ENCODE measurements at regions not wholly inside any gene's neighbourhood (a gene's known extent, or its start where the extent isn't known, plus 50 kb on each side); places are given as distances from the start of the nearest gene placed in this dataset.

- TF ChIP-seq POLR2A (IDR thresholded peaks at IDR 0.05; ENCODE audit: extremely low read depth, insufficient read length) (no peak), MYC (IDR thresholded peaks at IDR 0.05; ENCODE audit: low read depth, low read length) (no peak)
- TF ChIP-seq, protein P1, sequence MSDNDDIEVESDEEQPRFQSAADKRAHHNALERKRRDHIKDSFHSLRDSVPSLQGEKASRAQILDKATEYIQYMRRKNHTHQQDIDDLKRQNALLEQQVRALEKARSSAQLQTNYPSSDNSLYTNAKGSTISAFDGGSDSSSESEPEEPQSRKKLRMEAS (IDR thresholded peaks at IDR 0.05; ENCODE audit: low read depth, low read length): no peak
- no peak for DNase-seq (ENCODE audit: low read depth)
- no peak overlapping the region for H3K4me3 ChIP-seq (ENCODE audit: low read depth, low read length)
Observed at GRCh38 chr18:64405161-64405560, 256.3 kb upstream of the LINC00305 start.

- TF ChIP-seq MYC (IDR thresholded peaks at IDR 0.05; ENCODE audit: low read depth, low read length) (no peak), CTCF (IDR thresholded peaks at IDR 0.05; ENCODE audit: low read depth, low read length) (no peak), POLR2A (IDR thresholded peaks at IDR 0.05; ENCODE audit: extremely low read depth, insufficient read length) (no peak)
- TF ChIP-seq, protein P1 (IDR thresholded peaks at IDR 0.05; ENCODE audit: low read depth, low read length): no peak
- DNase-seq (ENCODE audit: low read depth): no peak
- no peak overlapping the region for H3K4me3 ChIP-seq (ENCODE audit: low read depth, low read length)
Observed at GRCh38 chr18:64403784-64404503, 255.1 kb upstream of the LINC00305 start.

DNA sequence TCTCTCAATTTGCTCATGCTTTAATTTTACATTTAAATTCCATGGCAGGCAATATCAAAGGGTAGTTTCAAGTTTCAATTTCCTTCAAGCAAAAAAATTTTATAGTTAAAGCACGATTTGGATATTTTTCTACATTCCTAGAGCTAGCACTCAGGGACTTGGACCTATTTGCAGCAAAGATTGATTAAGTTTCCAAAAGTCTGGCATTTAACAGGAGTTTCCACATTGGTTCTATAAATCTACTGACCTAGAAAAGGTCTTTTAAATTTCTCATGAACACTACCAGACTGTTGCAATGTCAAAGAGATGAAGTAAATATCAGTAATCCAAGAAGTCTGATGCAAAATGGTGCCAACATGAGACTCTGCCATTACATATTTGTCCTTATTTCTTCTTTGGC lies 253.7 kb upstream of the LINC00305 start:
- H3K4me3 ChIP-seq (ENCODE audit: low read depth, low read length): no peak overlapping the region
- no peak for TF ChIP-seq MYC (IDR thresholded peaks at IDR 0.05; ENCODE audit: low read depth, low read length)
- TF ChIP-seq POLR2A (IDR thresholded peaks at IDR 0.05; ENCODE audit: extremely low read depth, insufficient read length): no peak
- TF ChIP-seq, protein P1 (IDR thresholded peaks at IDR 0.05; ENCODE audit: low read depth, low read length): no peak
- no peak for TF ChIP-seq CTCF (IDR thresholded peaks at IDR 0.05; ENCODE audit: low read depth, low read length)

GRCh38 chr18:64401268-64402060 lies 252.6 kb upstream of the LINC00305 start:
- no peak for DNase-seq (ENCODE audit: low read depth)
- TF ChIP-seq, protein P1 (IDR thresholded peaks at IDR 0.05; ENCODE audit: low read depth, low read length): no peak
- TF ChIP-seq CTCF (IDR thresholded peaks at IDR 0.05; ENCODE audit: low read depth, low read length) (no peak), POLR2A (IDR thresholded peaks at IDR 0.05; ENCODE audit: extremely low read depth, insufficient read length) (no peak), MYC (IDR thresholded peaks at IDR 0.05; ENCODE audit: low read depth, low read length) (no peak)
- no peak overlapping the region for H3K4me3 ChIP-seq (ENCODE audit: low read depth, low read length)

More for the DNA sequence above, 253.7 kb upstream of the LINC00305 start:
- DNase-seq (ENCODE audit: low read depth): no peak

- TF ChIP-seq CTCF (IDR thresholded peaks at IDR 0.05; ENCODE audit: low read depth, low read length): no peak
Observed at GRCh38 chr18:64399566-64399965, 250.7 kb upstream of the LINC00305 start.

GRCh38 chr18:64398320-64398719 lies 249.4 kb upstream of the LINC00305 start:
- TF ChIP-seq POLR2A (IDR thresholded peaks at IDR 0.05; ENCODE audit: extremely low read depth, insufficient read length): no peak
- TF ChIP-seq MYC (IDR thresholded peaks at IDR 0.05; ENCODE audit: low read depth, low read length): no peak
- TF ChIP-seq, protein P1 (IDR thresholded peaks at IDR 0.05; ENCODE audit: low read depth, low read length): no peak
- no peak for TF ChIP-seq CTCF (IDR thresholded peaks at IDR 0.05; ENCODE audit: low read depth, low read length)
- H3K4me3 ChIP-seq (ENCODE audit: low read depth, low read length): no peak overlapping the region
- DNase-seq (ENCODE audit: low read depth): no peak

More at GRCh38 chr18:64399566-64399965, 250.7 kb upstream of the LINC00305 start:
- DNase-seq (ENCODE audit: low read depth): no peak
- no peak overlapping the region for H3K4me3 ChIP-seq (ENCODE audit: low read depth, low read length)
